ENCODE measurements at regions not wholly inside any gene's neighbourhood (a gene's known extent, or its start where the extent isn't known, plus 50 kb on each side); places are given as distances from the start of the nearest gene placed in this dataset.
A peak's percentile ranks its signal among the peaks of the same experiment; 100 is the strongest.
"Not testable (repeated sequence)": the region's sequence is repeated elsewhere in the genome, so short reads cannot be mapped to it uniquely, and the experiment has no call there.

GRCh38 chr4:141851246-141851891 lies 215.0 kb downstream of the IL15 start:
- no peak for FAIRE-seq

GRCh38 chr4:141853091-141853764 lies 216.8 kb downstream of the IL15 start:
- FAIRE-seq: no peak

- no peak for FAIRE-seq
Measured at GRCh38 chr4:141858437-141858836, 222.1 kb downstream of the IL15 start.

- FAIRE-seq: no peak
Measured at GRCh38 chr4:141860974-141861373, 224.6 kb downstream of the IL15 start.

- no peak for FAIRE-seq
Measured at GRCh38 chr4:141870152-141870551, 233.8 kb downstream of the IL15 start.

GRCh38 chr4:141871086-141871770 lies 234.8 kb downstream of the IL15 start:
- no peak for FAIRE-seq

- FAIRE-seq: not testable (repeated sequence)
Measured at GRCh38 chr4:141882650-141883049, 246.3 kb downstream of the IL15 start.

GRCh38 chr4:141884070-141884469 lies 247.7 kb downstream of the IL15 start:
- no peak for FAIRE-seq

GRCh38 chr4:141885112-141885511 lies 248.7 kb downstream of the IL15 start:
- FAIRE-seq: no peak

- no peak for FAIRE-seq
Measured at GRCh38 chr4:141890279-141890678, 253.9 kb downstream of the IL15 start.

- no peak for FAIRE-seq
Measured at GRCh38 chr4:141891260-141892120, 255.1 kb downstream of the IL15 start.

- no peak for FAIRE-seq
Measured at GRCh38 chr4:141896687-141897086, 260.3 kb downstream of the IL15 start.

GRCh38 chr4:141898346-141898745 lies 262.0 kb downstream of the IL15 start:
- FAIRE-seq: no peak

GRCh38 chr4:141899103-141899502 lies 262.7 kb downstream of the IL15 start:
- no peak for FAIRE-seq

GRCh38 chr4:141899541-141899940 lies 263.2 kb downstream of the IL15 start:
- peak; percentile 41 for FAIRE-seq

GRCh38 chr4:141900856-141901255 lies 264.5 kb downstream of the IL15 start:
- no peak for FAIRE-seq

GRCh38 chr4:141905751-141906150 lies 269.4 kb downstream of the IL15 start:
- no peak for FAIRE-seq

- peak; percentile 50 for FAIRE-seq
Measured at GRCh38 chr4:141909541-141909940, 273.2 kb downstream of the IL15 start.

GRCh38 chr4:141912831-141913230 lies 276.4 kb downstream of the IL15 start:
- FAIRE-seq: no peak

GRCh38 chr4:141913928-141914327 lies 277.5 kb downstream of the IL15 start:
- no peak for FAIRE-seq

GRCh38 chr4:141914746-141915145 lies 278.4 kb downstream of the IL15 start:
- no peak for FAIRE-seq

GRCh38 chr4:141919649-141920048 lies 283.3 kb downstream of the IL15 start:
- no peak for FAIRE-seq

- FAIRE-seq: no peak
Measured at GRCh38 chr4:141921293-141921692, 284.9 kb downstream of the IL15 start.
